CD4-positive, alpha-beta T cell treated with Interleukin-15 for 4 hours (primary cell): ENCODE measurements at regions not wholly inside any gene's neighbourhood (a gene's known extent, or its start where the extent isn't known, plus 50 kb on each side); places are given as distances from the start of the nearest gene placed in this dataset.
"Not testable (repeated sequence)": the region's sequence is repeated elsewhere in the genome, so short reads cannot be mapped to it uniquely, and the experiment has no call there.

ENCODE experiments used
- DNase-seq: peaks from one replicate; pipeline ENCODE4 v3.0.0-alpha.2; 2020; ENCODE audit warnings: low spot score

DNA sequence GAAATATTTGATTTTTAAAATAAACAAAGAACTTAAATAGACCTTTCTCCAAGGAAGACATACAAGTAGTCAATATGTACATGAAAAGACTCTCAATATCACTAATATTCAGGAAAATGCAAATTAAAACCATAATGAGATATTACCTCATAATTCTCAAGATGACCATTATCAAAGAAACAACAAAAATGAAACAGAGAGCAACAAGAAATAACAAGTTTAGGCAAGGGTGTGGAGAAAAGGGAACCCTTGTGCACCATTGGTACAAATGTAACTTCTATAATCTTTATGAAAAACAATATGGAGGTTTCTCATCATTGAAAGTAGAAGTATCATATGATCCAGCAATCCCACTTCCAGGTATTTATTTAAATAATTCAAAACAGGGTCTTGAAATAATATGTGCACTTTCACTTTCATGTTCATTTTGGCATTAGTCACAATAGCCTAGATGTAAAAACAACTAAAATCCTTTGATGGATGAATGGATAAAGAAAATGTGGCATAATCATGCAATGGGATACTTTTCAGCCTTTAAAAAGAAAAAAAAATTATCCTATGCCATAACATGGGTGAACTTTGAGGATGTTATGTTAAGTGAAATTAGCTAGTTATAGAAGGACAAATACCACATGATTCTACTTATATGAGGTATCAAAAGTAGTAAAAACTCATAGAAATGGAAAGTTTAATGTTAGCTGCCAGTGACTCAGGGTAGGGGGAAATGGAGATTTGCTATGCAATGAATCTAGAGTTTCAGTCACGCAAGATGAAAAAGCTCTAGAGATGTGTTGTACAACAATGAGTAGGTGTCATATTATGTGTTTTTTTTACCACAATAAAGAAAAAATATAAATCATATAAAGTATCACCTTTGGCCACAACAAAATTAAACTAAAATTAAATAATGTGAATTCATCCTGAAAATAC, 114.5 kb upstream of the LYPLAL1 start:
- DNase-seq = no peak

- DNase-seq = no peak
These were observed 112.9 kb upstream of the LYPLAL1 start for GRCh38 chr1:219060798-219061197.

DNA sequence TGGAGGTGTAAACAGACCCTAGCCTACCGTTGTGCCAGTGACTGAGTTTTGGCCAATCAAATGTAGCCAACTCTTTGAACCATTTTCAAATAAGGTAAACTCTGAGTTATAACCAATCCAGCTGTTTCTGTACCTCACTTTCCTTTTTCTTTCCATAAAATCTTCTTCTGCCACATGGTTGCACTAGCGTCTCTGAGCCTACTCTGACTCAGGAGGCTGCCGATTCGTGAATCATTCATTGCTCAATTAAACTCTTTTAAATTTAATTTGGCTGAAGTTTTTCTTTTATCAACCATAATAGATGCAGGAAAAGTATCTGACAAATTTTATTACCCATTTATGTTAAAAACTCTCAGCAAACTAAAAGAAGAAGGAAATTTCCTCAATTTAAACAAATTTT, 111.5 kb upstream of the LYPLAL1 start:
- no peak for DNase-seq

DNA sequence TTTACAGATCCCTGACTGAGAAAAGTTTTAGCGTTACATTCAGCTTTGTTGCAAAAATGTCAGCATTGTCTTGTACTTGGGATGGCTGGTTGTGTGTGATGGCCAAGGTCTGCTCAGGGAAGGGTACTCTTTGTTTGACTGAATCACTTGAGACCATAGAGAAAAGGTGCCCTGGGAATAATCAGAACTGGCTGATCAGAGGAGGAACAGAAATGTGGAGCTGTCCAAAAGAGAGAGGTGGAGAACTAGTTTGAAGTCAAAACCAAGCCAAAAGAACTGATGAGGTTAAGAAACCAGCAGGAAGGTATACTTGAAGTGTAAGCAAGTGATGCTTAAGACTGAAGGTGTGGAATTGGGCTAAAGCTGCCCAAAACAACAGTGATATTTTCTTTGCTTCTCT, 107.6 kb upstream of the LYPLAL1 start:
- DNase-seq = no peak

DNA sequence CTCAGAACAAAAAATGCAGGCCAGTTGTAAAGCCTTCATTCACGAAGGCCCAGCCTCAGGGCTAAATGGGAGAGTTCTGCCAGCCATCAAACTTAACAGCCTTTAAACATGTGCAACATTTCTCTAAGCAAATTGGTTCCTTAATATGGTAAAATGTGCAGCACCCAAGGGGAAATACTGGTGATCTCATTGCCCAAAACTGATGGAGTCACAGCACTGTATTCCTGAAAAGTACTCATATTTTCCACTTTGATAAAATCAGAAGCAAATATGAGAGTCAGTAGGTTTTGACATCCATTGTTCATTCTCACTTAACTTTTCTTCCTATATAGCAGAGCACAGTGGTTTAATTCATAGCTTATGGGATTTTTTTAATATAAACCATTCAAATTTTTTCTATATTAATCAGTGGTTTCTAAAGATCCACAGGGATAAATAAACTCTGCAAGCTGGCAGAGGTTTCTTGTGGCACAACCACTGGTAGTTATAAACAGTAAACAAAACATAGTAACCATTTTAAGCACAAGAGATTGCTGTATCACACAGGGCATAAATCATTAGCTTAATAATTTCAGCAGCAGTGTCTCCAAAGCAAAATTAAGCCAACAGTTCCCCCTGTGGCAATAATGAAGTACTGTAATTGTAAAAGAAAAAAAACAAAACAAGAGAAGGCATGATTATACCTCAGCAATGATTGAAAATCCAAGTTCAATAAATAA, 106.9 kb upstream of the LYPLAL1 start:
- no peak for DNase-seq

DNA sequence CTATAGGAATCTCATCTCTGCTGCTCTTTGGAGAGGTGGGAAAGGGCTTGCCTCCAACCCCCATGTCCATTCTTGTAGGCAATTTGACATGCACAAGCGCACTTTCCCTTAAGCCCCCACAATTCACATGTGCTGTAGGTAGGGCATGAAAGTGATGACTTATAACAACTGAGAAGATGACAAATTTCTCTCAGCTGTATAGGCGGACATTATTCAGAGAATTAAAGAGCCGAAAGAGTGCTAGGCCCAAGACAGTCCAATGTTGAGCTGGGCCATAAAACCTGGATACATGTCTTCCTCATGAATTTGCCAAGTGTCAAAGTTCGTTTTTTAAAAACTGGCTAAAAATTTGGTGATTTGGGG, 106.3 kb upstream of the LYPLAL1 start:
- DNase-seq = no peak

- DNase-seq = not testable (repeated sequence)
These were observed 103.3 kb upstream of the LYPLAL1 start for GRCh38 chr1:219070395-219070794.

DNA sequence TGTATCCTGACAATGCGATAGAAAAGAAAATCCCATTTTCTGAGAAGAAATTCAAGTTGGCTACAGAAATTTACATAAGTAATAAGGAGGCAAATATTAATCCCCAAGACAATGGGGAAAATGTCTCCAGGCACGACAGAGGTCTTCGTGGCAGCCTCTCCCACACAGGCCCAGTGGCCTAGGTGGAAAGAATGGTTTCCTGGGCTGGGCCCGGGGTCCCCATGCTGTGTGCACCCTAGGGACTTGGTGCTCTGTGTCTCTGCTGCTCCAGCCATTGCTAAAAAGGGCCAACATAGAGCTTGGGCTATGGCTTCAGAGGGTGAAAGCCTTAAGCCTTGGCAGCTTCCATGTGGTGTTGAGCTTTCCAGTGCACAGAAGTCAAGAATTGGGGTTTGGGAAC, 102.5 kb upstream of the LYPLAL1 start:
- no peak for DNase-seq

- no peak for DNase-seq
These were observed 101.3 kb upstream of the LYPLAL1 start for GRCh38 chr1:219072329-219072728.

DNA sequence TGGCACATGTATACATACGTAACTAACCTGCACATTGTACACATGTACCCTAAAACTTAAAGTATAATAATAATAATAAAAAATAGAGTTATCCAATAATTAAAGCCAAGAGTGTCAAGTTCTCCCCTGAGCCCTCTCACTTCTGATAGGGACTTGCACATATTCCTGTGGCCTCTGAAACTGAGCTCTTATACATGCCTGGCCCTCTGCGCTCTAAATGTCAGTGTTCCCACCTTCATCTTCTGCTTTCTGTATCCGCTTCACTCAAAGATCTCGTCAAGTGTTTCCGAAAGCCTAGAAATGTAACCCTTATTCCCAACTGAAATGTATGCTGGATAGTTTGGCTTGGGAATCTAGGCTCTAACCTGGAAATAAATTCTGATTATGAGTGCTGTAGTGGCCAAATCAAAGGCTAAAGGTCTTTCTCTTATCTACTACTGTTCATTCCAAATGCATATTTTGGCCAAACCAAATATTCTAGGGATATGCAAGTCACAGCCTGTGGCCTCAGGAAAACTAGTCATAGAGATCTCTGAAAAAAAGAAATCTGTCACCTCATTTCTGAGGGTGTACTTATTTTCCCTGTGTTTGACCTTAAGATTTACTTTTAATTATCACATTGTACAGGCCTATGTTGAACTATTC, 99.5 kb upstream of the LYPLAL1 start:
- no peak for DNase-seq

DNA sequence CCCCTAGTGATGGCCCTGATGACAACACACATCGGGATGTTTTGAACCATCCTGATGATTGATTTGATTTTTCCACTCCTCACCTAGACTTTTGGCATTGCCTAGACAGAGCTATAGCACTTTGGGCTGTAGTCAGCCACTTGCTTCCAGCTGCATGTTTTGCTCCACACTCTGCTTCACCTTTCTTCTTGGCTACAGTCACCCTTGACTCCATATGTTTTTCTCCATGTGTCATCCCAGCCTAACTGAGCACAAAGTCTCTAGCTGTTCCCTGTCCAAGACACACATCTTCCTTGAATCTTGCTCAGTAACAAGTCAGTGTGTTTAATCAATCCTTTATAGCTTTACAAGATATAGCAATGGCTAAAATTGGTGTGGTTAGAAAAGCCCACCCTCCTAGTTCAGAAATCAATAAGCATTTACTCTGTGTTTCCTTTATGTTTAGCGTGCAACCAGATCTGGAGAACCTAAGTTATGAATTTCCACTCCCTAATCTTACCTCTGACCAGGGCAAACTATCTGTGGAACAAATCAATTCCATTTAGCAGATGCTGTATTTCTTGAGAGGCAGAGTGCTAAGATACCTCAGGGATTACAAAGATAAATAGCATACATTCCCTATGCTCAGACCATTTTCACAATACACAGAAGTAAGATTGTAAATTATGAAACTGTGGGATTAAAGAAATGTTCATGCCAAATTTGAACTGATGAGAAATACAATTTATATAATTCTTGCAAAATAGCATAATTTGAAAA, 98.4 kb upstream of the LYPLAL1 start:
- no peak for DNase-seq

- DNase-seq = no peak
These were observed 97.2 kb upstream of the LYPLAL1 start for GRCh38 chr1:219076326-219076937.

DNA sequence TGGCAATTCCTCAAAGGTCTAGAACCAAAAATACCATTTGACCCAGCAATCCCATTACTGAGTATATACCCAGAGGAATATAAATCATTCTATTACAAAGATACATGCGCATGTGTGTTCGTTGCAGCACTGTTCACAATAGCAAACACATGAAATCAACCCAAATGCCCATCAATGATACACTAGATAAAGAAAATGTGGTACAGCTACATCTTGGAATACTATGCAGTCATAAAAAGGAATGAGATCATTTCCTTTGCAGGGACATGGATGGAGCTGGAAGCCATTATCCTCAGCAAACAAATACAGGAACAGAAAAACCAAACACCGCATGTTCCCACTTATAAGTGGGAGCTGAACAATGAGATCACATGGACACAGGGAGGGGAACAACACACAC, 95.9 kb upstream of the LYPLAL1 start:
- DNase-seq = not testable (repeated sequence)

- DNase-seq = no peak
These were observed 91.4 kb upstream of the LYPLAL1 start for GRCh38 chr1:219081943-219082925.

GRCh38 chr1:219083631-219084030, 90.0 kb upstream of the LYPLAL1 start:
- DNase-seq = no peak

DNA sequence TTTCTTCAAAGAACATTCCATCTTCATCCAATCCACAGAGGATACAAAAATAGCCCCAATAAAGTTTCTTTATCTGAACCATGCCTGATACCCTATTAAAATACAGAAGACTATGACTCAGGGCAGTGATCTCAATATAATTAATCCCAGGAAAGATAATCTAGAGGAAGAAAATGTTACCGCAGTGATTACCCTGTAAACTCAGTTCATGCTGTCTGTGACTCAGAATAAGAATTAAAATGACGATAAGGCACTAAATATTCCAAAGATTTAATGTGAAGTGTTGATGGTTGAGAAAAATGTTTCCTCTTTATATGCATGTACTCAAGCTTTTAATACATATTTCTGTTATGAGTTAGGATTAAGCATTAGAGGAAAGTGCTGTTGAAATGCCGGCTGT, 88.6 kb upstream of the LYPLAL1 start:
- no peak for DNase-seq

DNA sequence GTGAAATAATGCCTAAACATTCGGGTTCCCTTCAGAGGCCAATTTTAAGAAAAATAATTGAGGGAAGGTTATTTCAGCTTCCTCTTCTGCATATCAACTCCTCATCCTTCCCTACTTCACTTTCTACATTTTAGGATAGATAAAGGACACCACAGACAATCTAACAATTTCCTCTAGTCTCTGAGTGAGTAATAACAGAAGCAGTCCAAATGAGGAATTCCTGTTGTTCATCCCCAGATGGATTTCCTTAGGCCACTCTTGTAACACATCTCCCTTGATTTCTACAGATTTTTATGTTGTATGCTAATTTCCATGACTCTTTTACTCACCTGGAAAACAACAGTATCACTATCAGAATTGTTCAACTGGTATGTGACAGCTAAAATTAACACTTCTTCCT, 87.7 kb upstream of the LYPLAL1 start:
- DNase-seq = no peak

- DNase-seq = no peak
These were observed 86.7 kb upstream of the LYPLAL1 start for GRCh38 chr1:219086956-219087469.

GRCh38 chr1:219088778-219089557, 84.7 kb upstream of the LYPLAL1 start:
- no peak for DNase-seq
